ENCODE measurements at regions not wholly inside any gene's neighbourhood (a gene's known extent, or its start where the extent isn't known, plus 50 kb on each side); places are given as distances from the start of the nearest gene placed in this dataset.

DNA sequence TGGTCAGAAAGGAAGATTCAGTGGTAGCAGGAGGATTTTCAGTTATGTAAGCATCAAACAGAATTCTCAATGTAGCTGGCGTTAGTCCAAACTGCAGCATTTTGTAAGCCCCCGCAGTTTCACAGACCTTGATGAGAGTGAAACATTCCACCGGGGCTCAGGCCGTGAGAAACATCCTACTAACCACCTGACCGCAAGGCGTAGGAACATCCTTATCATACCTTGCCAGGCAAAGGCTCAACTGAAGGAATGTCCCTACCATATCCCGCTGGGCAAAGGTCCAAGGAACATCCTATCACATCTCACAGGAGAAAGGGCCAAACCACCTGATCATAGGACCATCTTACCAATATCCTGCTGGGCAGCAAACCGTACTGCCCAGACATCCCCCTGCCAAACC is 624.8 kb upstream of the TMEM132C start:
- DNase-seq: no peak

DNA sequence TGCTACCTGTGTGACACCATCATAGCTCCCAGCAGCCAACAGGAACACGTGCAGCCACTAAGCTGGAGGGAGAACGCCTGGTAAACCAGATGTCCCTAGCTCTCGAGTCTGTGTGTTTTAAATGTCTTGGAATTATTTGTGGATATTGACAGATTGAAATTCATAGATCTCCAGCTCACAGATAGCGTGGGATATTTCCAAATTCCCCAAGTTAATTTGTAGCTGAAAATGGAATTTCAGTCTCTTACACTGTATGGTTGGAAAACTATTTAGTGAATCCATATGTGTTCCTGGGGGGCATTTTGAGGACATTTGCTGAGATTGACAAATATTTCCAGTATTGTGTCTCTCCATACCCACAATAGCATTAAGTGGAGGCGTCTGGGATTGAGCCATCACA is 618.6 kb upstream of the TMEM132C start:
- no peak for DNase-seq

DNA sequence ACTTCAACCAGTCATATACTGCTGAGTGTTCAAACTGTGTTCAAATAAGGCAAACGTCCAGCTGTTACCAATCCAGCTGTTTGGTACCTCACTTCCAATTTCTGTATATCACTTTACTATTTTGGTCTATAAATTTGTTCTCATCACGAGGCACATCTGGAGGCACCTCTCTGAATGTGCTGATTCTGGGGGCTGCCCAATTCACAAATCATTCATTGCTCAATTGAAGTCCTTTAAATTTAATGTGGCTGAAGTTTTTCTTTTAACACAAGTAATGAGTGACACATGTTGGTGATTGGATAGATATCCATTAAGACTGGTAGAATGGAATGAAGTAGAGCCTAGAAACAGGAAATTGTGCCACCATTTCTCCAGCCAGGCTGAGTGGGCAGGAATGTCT is 617.0 kb upstream of the TMEM132C start:
- no peak for DNase-seq

DNA sequence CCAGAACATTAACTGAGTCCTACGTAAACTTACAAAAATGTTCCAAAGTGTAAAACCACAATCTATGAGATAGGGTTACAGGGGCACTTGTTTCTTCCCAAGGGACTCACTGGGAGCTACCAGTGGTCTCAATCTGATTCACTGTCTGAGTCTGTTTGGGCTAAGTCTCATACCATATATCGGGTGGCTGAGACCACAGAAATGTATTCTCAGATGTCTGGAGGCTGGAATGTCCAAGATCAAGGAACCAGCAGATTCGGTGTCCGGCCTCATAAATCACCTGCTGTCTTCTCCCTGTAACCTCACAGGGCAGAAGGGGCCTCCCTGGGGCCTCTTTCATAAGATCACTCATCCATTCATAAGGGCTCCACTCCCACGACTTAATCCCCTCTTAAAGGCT is 616.3 kb upstream of the TMEM132C start:
- DNase-seq: no peak

DNA sequence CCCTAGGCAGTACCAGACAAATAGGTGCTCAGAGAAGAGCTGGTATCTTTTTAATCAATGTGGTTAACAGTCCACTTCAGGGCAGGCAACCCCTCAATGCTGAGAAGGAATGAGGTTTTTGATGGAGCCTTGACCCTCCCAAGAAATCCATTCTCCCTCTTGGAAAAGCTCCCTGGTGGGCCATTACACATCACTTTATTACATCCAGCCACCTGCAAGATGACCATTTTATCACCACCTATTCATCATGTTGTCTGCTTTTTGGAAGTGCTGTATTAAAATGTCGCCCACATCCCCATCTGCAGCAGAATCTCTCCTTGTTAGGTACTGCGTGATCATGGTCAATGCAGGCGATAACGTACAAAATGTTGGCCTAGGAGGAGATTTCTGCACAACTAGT is 614.7 kb upstream of the TMEM132C start:
- DNase-seq: no peak

DNA sequence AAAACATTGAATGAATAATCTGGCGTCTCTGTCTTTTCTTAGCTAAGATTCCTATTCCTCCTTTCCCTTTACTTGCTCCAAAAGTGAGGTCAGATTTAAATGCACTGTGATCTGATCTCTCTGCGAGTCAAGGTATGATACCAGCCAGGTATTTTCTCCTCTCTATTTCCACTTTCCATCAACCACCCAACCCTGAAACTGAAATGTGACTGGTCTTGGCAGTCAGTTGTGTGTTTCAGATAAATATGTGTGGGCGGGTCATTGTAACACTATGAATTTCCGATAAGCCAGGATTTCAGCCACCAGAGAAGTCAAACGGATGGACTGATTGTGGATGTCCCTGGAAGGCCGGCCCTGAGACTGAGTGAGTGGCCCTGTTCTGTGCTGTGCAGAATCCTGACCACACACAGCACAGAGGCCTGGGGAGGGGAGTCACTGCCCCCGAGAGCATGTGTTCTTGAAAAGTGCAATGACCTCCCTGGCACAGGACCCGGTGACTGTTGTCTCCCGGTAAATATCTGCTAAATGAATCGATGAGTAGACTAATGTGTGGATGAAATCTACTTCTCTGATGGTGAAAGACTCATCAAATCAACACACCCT is 612.5 kb upstream of the TMEM132C start:
- DNase-seq: no peak

DNA sequence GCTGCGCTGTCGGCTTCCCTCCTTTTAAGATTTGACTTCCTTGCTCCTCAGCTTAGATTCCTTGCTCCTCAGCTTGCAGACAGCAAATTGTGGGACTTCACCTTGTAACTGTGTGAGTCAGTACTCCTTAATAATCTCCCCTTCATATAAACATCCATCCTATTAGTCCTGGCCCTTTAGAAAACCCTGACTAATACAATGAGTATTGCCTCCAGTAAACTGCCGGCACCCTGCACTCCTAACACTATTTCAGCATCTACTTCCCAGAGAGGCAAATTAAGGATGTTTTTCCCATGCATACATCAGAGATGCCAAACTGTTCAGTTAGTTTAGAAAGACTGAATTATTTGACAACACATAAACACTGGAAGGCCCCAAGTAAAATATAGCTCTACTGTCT is 611.3 kb upstream of the TMEM132C start:
- DNase-seq: no peak

DNA sequence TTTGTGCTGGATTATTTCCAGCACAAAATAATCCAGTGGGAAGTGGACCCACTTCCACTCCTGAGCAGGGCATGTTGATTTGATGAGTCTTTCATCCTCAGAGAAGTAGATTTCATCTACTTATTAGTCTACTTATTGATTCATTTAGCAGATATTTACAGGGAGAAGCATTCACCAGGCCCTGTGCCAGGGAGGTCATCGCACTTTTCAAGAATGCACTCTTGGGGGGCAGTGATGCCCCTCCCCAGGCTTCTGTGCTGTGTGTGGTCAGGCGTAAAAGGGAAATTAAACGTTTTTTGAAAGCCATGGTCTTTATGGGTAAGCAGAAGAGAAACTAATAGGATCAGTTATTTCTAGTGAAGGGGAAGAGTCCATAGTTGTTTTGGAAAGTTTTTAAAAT is 610.7 kb upstream of the TMEM132C start:
- no peak for DNase-seq

DNA sequence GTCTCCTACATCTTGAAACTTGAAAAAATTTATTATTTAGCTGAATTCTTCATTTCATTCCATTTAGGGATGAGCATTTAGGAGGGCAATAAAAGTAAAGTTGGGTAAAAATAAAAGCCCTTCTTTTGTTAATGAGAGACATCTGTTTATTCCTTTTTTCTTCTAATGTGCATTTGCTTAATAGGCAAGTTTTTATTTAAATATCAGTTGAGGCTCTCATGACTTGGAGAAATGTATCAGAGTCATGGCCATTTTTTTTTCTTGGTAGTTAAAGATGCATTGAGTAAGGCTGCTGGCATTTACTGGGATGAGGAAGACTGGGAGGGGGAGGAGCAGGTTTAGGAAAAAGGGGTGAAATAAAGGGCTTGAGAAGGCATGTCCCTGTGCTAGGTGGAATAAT is 609.9 kb upstream of the TMEM132C start:
- DNase-seq: no peak

DNA sequence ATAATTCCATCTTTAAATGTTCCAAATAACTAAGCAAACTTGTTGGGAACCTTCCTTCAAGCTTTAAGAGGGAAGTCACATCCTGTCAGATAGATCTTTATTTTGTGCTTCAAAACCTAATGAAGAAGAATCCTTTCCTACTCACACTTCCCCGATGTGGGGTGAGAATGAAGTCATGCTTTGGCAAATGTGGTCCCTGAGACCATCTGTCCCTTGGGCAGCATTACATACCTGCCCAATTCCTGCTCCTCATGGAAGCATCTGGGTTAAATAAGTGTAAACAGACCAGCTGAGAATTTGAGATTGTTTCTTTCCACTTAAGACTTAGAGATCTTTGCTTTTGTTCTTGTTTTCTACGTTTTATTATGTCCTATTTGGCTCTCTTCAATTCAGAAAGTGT is 606.0 kb upstream of the TMEM132C start:
- DNase-seq: no peak

DNA sequence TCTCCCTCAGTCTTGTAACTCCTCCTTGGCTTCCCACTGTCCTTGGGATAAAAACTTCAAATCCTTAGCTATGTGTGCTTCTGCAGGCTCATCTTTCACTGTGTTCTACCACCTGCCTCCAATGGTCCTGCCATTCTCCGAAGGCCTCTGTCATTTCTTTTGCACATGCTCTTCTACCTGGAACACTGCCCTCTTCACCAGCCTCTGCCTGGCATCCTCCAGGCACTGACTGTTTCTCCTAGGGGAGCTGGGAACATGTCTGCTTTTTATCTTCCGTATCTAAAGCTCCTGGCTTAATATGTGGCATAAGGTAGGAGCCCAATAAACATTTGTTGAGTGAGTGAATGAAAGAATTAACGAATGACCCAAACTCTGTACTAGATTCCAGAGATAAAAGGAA is 603.3 kb upstream of the TMEM132C start:
- DNase-seq: no peak

DNA sequence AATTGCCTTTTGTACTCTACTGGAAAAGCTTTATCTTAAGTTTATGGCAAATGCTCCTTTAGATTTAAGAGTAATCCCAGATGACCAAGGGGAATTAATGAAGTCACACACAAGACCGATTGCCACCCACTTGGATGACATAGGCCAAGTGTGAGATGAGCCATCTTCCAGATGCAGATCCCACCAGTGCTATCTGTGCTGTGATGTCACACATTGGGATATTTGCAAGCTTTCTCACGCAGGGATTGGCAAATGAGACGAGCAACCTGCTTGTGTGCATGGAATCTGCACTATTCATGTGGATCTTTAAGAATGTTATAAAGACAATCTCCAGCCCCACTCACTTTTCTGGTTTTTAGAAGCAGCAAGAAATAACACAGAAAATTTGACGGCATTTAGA is 602.1 kb upstream of the TMEM132C start:
- DNase-seq: no peak

DNA sequence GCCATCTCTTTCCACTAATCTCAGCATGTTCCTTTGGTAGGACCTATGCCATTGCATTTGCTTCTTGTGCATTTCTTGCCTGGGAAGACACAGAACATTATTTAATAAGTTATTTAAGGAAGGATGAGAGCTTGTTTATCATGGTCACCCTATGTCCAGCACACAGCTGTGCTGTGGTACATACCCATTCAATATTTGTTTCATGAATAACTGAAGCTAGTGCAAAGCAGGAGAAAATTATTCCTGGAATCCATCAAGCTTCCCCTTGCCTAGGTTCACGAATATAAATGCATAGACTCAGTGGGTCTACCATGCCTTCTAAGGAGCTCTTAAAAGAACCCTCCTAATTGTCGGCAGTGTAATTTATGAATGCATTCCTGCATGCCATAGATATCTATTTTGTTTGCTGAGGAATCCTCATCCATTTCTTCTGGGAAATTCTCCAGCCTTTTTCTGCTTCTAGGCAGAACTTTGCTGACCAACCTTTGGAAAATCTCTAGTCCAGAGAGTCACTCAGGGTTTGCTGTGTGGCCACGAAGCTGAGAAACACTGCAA is 599.8 kb upstream of the TMEM132C start:
- no peak for DNase-seq

DNA sequence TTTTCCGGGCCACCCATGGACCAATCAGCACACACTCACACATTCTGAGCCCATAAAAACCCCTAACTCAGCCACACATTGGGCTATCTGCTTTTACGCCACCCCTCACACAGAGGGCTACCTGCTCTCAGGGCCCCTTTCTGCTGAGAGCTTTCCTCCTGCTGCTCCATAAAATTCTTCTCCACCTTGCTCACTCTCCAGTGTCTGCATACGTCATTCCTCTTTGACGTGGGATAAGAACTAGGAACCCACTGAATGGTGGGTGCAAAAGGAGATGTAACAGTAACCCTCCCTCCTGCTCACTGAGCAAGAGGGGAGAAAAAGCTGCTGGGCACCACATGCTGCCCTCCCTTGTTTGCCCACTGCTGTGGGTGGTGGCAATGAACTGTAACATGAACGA is 596.7 kb upstream of the TMEM132C start:
- DNase-seq: no peak

DNA sequence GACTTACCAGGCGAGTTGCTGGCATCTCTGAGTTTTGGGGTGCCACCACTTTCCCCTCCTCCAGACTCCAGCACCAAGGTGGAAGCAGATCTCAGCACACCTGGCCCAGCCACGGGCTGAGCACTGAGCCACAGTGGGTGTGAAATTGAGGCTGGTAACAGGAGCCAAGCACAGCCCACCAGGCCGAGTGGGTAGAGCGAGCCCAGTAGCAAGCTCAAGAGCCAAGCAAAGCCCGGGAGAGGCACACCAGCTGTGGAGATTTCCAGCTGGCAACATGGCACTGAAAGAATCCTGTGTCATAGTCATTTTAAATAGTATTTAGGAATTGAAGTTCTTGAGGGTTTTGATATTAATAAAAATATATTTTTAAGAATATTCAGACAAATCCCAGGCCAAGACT is 596.2 kb upstream of the TMEM132C start:
- DNase-seq: no peak

DNA sequence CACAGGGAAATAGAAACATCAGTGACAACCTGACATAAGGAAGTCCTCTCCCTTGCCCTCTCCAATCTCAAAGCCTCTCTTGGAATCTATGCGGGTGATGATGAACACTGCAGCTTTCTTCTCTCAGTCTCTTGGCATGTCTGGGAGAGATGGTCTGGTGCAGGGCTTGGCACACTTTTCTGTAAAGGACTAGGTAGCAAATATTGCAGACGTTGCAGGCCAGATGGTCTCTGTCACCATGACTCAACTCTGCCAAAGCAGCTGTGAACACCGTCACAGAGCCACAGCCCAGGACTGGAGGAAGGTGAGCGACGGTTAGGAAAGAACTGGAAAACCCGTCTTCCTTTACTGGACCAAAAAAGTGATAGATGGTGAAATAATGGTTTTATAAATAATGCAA is 591.0 kb upstream of the TMEM132C start:
- DNase-seq: no peak

DNA sequence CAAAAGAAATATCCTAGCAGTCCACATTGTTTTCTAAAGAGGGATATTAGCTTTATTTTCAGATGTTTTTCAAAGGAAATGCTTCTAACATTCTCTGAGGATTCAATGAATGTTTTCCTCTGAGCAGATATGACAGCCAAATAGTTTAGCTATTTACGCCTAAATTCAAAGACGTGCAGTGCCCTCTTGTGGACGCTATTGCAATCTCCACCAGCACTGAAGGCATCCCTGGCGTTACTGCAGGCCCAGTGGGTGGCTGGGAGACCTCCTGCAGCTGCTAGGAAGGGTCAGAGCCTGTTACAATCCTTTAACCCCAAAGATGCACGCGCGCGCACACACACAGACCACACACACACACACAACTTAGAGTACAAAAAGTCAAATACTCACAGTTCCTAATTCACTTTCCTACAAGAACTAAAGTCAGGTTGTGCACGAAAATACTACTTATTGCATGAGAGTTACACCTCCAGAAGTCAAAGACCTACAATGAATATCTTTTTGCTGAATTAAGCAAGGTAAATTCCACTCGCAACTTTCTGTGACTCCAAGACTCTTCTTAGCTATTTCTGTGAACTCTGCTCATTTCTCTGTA is 589.3 kb upstream of the TMEM132C start:
- DNase-seq: peak; percentile 88

DNA sequence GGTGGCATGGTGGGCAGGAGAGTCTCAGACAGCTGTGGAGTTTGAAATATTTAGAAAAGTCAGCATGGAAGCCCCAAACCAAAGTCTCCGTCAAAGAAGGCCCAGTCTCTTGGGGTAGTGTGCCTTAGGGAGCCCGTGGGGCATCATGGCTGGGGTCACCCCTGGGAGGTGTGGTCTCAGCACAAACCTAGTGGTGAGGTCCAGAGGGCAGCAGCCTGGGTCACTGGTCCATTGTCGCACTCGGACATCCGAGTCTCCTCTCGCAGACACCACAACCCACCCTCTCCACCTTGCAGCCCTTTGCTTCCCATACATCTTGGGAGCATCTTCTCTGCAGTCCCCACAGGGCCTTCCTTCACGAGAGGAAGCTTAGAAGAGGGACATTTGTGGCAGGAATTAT is 588.0 kb upstream of the TMEM132C start:
- DNase-seq: no peak

DNA sequence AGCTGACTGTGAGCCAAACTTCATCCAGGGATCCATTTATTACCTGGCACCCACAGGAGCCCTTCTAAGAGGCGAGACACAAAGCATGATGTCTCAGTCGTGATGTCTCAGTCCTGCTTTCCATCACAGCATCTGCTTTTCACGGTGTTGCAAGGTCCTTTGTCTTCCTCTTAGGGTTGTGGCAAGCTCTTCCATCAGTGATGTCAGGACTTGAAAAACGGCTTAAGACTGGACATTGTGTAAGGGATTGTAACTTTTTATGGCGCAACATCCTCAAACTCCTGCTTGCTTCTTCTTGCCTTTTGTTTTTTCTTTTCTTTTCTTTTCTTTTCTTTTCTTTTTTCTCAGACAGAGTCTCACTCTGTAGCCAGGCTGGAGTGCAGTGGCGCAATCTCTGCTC is 586.5 kb upstream of the TMEM132C start:
- DNase-seq: peak; percentile 59

DNA sequence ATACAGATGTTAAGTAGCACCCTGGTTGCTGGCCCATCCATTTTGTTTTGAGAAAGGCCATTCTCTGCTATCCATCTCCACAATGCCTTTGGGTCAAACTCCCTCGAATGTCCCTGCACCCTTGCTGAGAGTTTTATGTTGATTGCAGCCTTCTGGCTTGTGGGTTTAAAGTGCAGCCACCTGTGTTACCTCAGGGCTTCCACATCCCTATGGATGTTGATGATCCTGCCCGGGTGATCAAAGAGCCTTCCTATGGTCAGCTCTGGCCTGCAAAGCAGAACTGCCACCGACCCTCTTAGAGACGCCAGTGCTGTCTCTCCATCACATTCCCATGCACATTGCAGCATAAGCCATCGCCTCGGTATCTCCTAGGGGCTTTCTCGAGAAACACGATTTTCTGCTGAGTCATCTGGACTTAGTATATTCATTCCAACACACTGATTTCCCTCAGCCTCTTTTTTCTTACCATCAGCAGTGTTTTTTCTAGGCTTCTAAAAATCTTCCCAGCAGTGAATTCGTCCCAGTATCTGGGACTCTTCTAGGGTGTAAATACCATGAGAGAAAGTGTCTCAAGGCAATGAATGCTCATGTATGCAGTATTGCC is 585.7 kb upstream of the TMEM132C start:
- DNase-seq: no peak

DNA sequence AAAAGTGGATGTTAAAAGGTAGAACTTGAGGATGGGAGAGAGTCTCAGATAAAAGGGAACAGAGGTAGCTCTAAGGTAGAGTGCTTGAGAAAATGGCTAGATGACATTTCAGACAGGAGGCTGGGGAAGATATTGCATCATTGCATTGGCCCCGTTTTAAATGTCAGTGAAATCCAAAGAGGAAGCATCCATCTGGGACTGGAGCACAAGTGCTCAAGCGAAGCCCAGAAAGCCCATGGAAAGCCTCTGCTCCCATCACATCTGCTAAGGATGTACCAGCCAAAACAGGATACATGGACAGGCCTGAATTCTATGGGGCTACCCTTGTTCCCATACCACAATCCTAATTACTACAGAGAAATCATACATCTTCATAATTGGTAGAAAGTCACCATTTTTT is 581.5 kb upstream of the TMEM132C start:
- DNase-seq: no peak

DNA sequence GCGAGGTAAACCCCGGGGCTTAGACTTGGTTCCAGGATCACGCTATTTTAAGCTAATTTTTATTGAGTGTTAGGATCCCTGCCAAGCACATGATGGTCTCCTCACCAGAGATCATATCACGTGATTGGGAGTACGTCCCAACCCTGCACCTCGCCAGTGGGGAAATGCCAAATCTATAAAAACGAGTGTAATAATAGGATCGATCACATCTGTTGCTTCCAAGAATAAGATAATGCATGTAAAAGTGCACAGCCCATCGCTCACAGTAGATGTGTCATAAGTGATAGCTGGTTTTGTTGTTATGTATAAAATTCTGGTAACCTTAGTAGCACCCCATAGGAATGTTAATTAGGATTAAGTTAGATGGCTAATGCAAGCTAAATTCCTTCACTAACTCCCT is 581.0 kb upstream of the TMEM132C start:
- DNase-seq: no peak

DNA sequence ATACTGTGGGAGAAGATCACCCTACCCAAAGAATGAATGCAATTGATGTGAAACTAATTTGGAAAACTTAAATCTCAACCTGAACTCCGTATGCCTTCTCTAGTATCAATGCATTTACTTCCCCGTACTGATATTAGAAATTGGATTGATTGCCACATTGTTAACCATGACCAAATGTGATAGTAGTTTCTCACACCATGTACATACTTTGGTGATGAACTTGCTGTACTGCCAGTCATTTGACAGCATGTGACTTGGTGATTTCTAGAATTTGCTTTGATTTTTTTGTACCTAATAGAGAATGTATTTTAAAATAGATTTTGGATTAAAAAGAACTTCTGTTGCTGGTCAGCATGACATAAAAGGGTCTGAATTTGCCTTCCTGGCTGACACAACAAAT is 579.8 kb upstream of the TMEM132C start:
- DNase-seq: no peak

DNA sequence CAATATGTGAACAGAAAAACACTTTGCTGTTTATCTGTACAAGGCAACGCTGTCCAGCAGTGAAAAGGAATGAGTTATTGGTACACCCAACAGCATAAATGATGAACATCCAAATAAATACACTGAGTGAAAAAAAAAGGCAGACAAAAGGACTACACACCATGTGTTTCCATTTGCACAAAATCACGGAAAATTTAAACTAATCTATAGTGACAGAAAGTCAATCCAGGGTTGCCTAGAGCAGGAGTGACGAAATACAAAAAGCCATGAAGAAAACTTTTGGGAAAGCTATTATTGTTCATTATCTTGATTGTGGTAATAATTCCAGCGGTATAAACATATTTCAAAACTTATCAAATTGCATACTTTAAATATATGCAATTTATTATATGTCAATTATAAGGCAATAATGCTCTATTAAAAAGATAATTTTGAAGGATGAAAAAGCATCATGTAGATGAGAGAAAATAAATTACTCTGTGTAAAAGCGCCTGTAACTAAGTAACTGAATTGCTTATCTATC is 578.0 kb upstream of the TMEM132C start:
- DNase-seq: no peak

DNA sequence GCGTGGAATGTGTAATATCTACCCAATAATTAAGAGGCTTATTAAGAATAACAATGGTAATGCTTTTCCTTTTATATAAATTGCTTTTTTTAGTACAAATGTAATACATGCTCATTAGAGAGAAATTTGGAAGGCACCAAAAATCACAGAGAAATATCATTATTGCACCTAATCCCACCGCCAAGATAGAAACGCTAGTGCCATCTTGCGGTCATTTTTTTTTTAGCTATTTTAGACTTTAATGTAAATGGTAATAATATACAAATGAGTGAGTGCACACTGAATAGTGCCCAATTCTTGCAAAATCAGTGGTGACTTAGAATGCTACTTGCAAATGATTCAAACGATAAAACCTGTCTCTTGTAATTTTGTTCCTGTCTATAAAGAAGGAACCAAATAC is 576.8 kb upstream of the TMEM132C start:
- peak; percentile 39 for DNase-seq

All from hematopoietic multipotent progenitor cell treated with erythropoietin and hydrocortisone succinate and interleukin-3 and kit ligand, for 6 days (in vitro differentiated cells).